SU-DHL-6 (cell line): ENCODE measurements at regions not wholly inside any gene's neighbourhood (a gene's known extent, or its start where the extent isn't known, plus 50 kb on each side); places are given as distances from the start of the nearest gene placed in this dataset.

Experiments
- H2AFZ ChIP-seq: fragments of 200-600 bp; sonication (generic); 2 replicates; pipeline ENCODE4 v1.6.1; 2014; ENCODE audit warnings: low read depth, mild to moderate bottlenecking, moderate library complexity, mixed read lengths, antibody characterized with exemption, low read length; ENCODE audit not compliant: severe bottlenecking
- H3F3A ChIP-seq: fragments of 200-600 bp; shearing (Covaris generic); 2 replicates; pipeline ENCODE4 v1.6.0; 2016; ENCODE audit warnings: antibody characterized with exemption, mild to moderate bottlenecking; ENCODE audit not compliant: insufficient read depth
- H3K27ac ChIP-seq: fragments of 200-600 bp; sonication (generic); 2 replicates; pipeline ENCODE4 v1.5.1; 2016; ENCODE audit warnings: low read depth, mild to moderate bottlenecking, low read length, moderate library complexity, mixed read lengths
- H3K27me3 ChIP-seq: fragments of 200-600 bp; sonication (generic), shearing (Covaris generic); 2 replicates; pipeline ENCODE4 v1.6.0; 2014; ENCODE audit warnings: mild to moderate bottlenecking, low read length
- H3K36me3 ChIP-seq: fragments of 200-600 bp; sonication (generic); 2 replicates; pipeline ENCODE4 v1.6.1; 2014; ENCODE audit warnings: mild to moderate bottlenecking, low read length, mixed read lengths
- H3K4me2 ChIP-seq: fragments of 300-600, 200-600 bp; shearing (Covaris generic), sonication (generic); 2 replicates; pipeline ENCODE4 v1.6.0; 2014; ENCODE audit warnings: low read length, low read depth, mild to moderate bottlenecking; ENCODE audit not compliant: poor library complexity, severe bottlenecking
- H3K4me3 ChIP-seq: fragments of 200-600 bp; sonication (generic); 2 replicates; pipeline ENCODE4 v1.5.1; 2014; ENCODE audit warnings: antibody characterized with exemption, low read length, mild to moderate bottlenecking, mixed read lengths; ENCODE audit not compliant: insufficient read depth, poor library complexity, severe bottlenecking
- H3K79me2 ChIP-seq: fragments of 200-600 bp; sonication (generic); 2 replicates; pipeline ENCODE4 v1.6.1; 2014; ENCODE audit warnings: mild to moderate bottlenecking, low read length, moderate library complexity; ENCODE audit not compliant: insufficient read depth
- H3K9ac ChIP-seq: fragments of 200-600 bp; sonication (generic); 2 replicates; pipeline ENCODE4 v1.7.0; 2014; ENCODE audit warnings: mild to moderate bottlenecking, low read length
- H3K9me2 ChIP-seq: fragments of 200-600 bp; sonication (generic); replicated peaks from 2 replicates; pipeline ENCODE4 v1.6.1; 2014; ENCODE audit warnings: low read length; ENCODE audit not compliant: insufficient read depth
- H3K9me3 ChIP-seq: fragments of 200-600 bp; sonication (generic); 2 replicates; pipeline ENCODE4 v1.6.1; 2014; ENCODE audit warnings: low read length, mixed read lengths; ENCODE audit not compliant: insufficient read depth
- H4K20me1 ChIP-seq: fragments of 200-600 bp; sonication (generic); 2 replicates; pipeline ENCODE4 v1.6.1; 2014; ENCODE audit warnings: low read depth, mild to moderate bottlenecking, antibody characterized with exemption, low read length, moderate library complexity, mixed read lengths
- EZH2phosphoT487 ChIP-seq: fragments of 200-600 bp; sonication (generic), shearing (Covaris generic); conservative IDR thresholded peaks from 2 replicates; pipeline ENCODE4 v1.6.1; 2018; ENCODE audit warnings: mild to moderate bottlenecking, antibody characterized with exemption, low read length, moderate library complexity, mixed read lengths
- TF ChIP-seq, protein P1 (sequence below): fragments of 200-600 bp; sonication (generic); IDR thresholded peaks from one replicate; pipeline ENCODE4 v1.5.1; 2017; ENCODE audit warnings: antibody characterized with exemption, mild to moderate bottlenecking, low read length, moderate library complexity; ENCODE audit not compliant: insufficient read depth, poor library complexity, severe bottlenecking

DNA sequence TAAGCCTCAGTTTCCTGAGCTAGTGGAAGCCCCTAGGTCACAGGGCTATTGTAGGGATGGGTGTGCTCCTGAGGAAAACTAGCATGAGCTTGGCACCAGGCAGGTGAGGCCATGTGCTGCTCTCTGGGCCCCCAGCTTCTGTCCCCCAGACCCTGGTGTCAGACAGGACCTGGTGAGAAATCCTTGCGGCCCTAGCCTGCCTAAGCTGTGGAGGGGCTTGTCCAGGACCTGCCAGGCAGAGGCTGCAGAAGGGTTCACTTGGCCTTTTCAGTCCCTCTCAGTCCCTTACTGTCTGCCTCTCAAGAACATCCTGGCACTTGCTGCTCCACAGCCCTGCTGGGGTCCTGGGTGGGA lies 58.4 kb downstream of the ZFP36L2 start:
- no peak for TF ChIP-seq EZH2phosphoT487
- TF ChIP-seq, protein P1, sequence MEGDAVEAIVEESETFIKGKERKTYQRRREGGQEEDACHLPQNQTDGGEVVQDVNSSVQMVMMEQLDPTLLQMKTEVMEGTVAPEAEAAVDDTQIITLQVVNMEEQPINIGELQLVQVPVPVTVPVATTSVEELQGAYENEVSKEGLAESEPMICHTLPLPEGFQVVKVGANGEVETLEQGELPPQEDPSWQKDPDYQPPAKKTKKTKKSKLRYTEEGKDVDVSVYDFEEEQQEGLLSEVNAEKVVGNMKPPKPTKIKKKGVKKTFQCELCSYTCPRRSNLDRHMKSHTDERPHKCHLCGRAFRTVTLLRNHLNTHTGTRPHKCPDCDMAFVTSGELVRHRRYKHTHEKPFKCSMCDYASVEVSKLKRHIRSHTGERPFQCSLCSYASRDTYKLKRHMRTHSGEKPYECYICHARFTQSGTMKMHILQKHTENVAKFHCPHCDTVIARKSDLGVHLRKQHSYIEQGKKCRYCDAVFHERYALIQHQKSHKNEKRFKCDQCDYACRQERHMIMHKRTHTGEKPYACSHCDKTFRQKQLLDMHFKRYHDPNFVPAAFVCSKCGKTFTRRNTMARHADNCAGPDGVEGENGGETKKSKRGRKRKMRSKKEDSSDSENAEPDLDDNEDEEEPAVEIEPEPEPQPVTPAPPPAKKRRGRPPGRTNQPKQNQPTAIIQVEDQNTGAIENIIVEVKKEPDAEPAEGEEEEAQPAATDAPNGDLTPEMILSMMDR: no peak
- Histone ChIP-seq H3K9ac (no peak overlapping the region), H3K79me2 (no peaks in the 10 kb centered on the region), H2AFZ (no peak overlapping the region), H3K4me2 (no peak overlapping the region), H3K9me3 (no peaks in the 10 kb centered on the region), H3K27ac (peak overlapping the region; percentile 62; the same call in 1 of the 2 replicates), H3F3A (peaks cover 15% of the 10 kb centered on the region; the same call in 1 of the 2 replicates), H3K27me3 (no peaks in the 10 kb centered on the region), H3K9me2 (no peaks in the 10 kb centered on the region), H4K20me1 (no peaks in the 10 kb centered on the region), H3K36me3 (no peaks in the 10 kb centered on the region), H3K4me3 (no peak overlapping the region)

DNA sequence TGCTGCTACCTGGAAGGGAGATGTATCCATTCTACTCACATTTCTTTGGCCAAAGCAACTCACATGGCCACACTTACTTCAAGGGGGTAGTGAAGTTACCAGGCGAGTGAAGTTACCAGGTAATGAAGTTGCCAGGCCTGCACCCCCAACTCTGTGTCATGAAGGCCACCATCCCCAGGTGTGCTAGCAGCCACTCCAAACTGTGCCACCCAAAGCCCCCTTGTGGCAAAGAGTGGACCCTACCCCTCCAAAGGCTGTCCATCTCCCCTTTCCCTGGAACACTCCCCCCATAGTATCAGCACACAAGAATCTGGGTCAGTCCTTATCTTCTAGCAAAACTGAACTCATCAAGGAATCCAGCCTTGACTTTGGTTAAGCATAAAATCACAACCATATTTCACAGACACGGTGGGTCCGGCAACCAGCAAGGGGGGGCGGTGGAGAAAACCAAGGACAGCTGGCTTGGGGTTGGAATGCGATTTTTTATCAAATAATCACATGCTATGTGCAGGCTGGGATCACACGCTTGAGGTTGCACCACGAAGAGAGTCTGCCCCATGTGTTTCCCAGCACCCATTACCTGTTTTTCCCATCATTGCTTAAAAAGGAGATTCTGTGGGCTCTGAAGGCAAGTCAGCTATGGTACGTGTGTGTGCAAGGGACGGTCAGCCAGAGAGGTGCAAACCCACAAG lies 60.9 kb downstream of the ZFP36L2 start:
- H3F3A ChIP-seq: peaks cover 10% of the 10 kb centered on the region; the same call in 1 of the 2 replicates
- no peaks in the 10 kb centered on the region for H3K9me2 ChIP-seq
- no peak overlapping the region for H3K27ac ChIP-seq
- no peaks in the 10 kb centered on the region for H3K27me3 ChIP-seq
- H3K4me2 ChIP-seq: no peak overlapping the region
- TF ChIP-seq, protein P1: no peak
- TF ChIP-seq EZH2phosphoT487: no peak
- H3K79me2 ChIP-seq: no peaks in the 10 kb centered on the region
- no peaks in the 10 kb centered on the region for H3K9me3 ChIP-seq
- no peak overlapping the region for H2AFZ ChIP-seq
- H3K9ac ChIP-seq: no peak overlapping the region
- H3K4me3 ChIP-seq: no peak overlapping the region
- no peaks in the 10 kb centered on the region for H3K36me3 ChIP-seq
- H4K20me1 ChIP-seq: no peaks in the 10 kb centered on the region

DNA sequence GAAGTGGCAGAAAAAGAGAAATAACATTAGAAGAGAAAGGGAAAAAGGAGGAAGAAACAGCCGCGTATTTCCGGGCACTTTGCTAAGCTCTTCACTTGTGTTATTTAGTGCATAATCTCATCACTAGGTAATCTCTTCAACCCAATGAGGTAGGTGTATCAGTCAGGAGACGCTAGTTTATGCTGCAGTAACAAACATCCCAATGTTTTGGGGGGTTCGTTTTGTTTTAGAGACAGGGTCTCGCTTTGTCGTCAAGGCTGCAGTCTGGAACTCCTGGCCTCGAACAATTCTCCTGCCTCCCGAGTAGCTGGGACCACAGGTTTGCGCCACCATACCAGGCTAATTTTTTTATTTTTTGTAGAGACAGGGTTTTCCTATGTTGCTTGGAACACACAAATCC lies 61.7 kb downstream of the ZFP36L2 start:
- H3K9me3 ChIP-seq: no peaks in the 10 kb centered on the region
- H4K20me1 ChIP-seq: no peaks in the 10 kb centered on the region
- H3K27ac ChIP-seq: no peak overlapping the region
- no peak overlapping the region for H3K4me3 ChIP-seq
- H3K36me3 ChIP-seq: no peaks in the 10 kb centered on the region
- H3K9ac ChIP-seq: no peak overlapping the region
- H3K79me2 ChIP-seq: no peaks in the 10 kb centered on the region
- no peaks in the 10 kb centered on the region for H3K9me2 ChIP-seq
- H2AFZ ChIP-seq: no peak overlapping the region
- no peak for TF ChIP-seq EZH2phosphoT487
- TF ChIP-seq, protein P1: no peak
- no peak overlapping the region for H3K4me2 ChIP-seq
- H3K27me3 ChIP-seq: no peaks in the 10 kb centered on the region
- H3F3A ChIP-seq: peaks cover 5% of the 10 kb centered on the region; the same call in 1 of the 2 replicates
